DMS79 (cell line): ENCODE measurements at regions not wholly inside any gene's neighbourhood (a gene's known extent, or its start where the extent isn't known, plus 50 kb on each side); places are given as distances from the start of the nearest gene placed in this dataset.

Experiments
- DNase-seq: peaks from one replicate; lab custom pipeline; 2025; lab: John Stamatoyannopoulos, UW

DNA sequence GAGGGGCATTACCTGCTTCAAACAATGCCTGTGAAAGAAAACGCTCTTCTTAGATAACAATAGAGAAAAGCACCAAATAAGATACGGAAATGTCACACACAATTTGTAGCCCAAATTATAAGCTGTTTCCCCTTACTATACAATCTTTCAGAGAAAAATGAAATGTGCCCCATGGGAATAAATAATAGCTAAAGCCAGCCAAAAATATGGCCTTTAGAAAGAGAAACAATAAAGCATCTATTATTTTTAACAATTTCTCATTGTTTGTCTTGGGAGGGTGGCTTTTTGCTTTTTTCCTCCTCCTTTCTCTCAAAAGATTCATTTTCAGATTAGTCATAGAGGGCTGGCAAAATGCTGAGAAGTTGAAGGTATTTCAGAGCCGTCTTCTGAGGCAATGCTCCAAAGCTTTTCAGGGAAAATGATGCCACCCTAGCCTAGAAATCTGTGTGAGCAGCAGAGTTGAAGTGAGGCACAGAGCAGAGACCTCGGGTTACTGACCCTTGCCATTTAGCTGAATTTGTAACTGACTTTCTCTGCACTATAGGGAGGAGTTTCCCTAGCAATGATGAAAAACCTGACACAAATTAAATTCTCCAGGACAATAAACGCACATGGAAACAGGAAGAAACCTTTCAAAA, 86.3 kb upstream of the PRICKLE2 start:
- DNase-seq = no peak

- no peak for DNase-seq
Measured at GRCh38 chr3:64308931-64309330, 83.7 kb upstream of the PRICKLE2 start.

GRCh38 chr3:64306745-64307144, 81.5 kb upstream of the PRICKLE2 start:
- DNase-seq = no peak

- DNase-seq = no peak
Measured at GRCh38 chr3:64305731-64306130, 80.5 kb upstream of the PRICKLE2 start.

DNA sequence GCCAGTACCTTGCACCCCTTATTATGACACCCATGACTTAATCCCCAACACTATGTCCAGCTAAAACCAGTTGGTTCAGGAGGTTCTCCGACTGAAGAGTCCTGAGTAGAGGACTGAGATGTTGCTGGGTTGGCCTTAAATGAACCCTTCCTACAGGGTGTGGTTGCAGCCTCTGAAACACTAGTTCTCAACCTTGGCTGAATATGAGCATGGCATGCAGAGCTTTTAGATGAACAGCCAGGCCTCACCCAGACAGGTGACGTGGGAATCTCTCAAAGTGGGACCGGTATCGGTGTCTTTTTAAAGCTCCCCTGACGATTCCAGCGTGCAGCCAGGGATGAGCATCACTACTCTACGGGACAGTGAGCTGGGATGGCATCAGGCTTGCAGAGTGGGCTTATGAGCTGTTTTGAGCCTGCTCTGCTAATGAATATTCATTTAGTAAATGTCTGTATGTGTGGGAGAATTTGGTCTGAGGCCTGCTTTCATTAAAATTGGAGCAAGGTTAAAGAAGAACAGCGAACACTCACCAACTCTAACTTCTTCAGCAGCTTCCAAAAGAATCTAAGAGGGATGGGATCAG, 79.7 kb upstream of the PRICKLE2 start:
- no peak for DNase-seq

GRCh38 chr3:64303881-64304280, 78.6 kb upstream of the PRICKLE2 start:
- DNase-seq = no peak

GRCh38 chr3:64303401-64303800, 78.1 kb upstream of the PRICKLE2 start:
- no peak for DNase-seq

DNA sequence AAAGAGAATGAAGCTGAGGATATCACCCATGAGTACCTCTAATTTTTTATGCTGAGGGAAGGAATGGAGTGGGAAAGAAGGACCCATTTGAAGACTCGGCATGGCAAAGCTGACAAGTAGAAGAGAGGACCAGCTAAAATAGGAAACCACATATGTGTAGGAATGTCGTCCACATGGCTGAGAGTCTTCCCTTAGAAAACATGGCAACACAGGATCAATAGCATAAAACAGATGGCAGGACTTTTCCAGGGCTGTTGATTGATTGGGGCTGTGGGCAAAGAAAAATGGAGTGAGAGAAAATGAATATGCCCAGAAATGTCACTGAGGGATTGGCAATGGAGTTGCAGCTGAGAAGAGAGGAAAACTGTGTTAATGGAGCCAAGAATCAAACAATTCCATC, 76.2 kb upstream of the PRICKLE2 start:
- DNase-seq = no peak

DNA sequence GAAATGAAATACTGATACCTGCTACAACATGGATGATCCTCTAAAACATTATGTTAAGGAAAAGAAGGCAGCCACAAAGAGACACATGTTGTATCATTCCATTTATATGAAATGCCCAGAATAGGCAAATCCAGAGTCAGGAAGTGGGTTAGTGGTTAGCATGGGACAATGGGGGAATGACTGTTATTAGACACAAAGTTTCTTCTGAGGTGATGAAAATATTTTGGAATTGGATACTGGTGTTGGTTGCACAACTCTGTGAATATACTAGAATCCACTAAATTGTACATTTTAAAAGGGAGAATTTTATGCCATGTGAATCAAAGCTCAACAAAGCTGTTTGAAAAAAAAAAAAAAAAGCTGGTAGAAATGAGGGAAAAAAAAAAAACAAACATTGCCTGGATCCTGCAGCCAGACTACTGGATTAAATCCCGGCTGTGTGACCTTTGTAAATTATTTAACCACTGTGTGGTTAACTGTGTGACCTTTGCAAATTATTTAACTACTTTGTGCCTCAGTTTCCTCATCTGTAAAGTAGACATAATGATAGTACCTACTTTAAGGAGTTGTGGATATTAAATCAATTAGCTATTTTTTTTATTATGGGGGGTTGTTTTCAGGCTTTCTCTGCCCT, 75.6 kb upstream of the PRICKLE2 start:
- DNase-seq = no peak

- no peak for DNase-seq
Measured at GRCh38 chr3:64299206-64299605, 73.9 kb upstream of the PRICKLE2 start.

GRCh38 chr3:64297563-64297962, 72.3 kb upstream of the PRICKLE2 start:
- no peak for DNase-seq

DNA sequence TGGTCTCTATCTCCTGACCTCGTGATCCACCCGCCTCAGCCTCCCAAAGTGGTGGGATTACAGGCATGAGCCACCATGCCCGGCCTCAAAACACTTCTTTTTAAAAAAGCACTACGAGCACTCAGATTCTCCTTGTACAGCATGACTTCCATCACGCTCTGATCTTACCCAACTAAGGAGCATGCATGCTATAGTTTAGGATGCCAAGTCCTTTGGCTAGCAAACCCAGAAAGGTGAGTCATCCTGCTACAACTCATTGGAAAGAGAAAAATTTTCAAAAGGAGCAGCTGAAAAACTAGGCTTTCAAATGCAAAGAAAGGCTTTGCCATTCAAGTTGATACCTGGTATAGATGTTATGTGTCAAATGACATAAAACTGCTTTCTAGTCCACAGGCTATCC, 70.3 kb upstream of the PRICKLE2 start:
- DNase-seq = no peak

- no peak for DNase-seq
Measured at GRCh38 chr3:64294771-64295170, 69.5 kb upstream of the PRICKLE2 start.

DNA sequence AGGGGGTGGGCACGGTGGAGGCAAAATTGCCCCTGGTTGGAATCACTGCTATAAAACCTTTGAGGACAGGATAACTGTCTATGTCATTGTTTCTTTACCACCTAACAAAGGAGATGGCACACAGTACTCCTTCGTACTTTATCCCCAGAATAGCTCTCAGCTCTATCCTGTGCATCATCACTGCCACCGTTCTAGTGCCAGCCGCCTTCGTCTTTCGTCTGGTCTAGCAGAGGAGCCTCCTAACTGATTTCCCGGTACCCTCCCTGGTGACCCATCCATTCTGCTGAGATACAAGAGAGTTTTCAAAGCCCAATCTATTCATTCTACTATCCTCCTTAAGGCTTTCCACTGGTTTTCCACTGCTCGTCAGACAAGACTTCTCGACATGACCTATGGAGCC, 67.9 kb upstream of the PRICKLE2 start:
- no peak for DNase-seq

DNA sequence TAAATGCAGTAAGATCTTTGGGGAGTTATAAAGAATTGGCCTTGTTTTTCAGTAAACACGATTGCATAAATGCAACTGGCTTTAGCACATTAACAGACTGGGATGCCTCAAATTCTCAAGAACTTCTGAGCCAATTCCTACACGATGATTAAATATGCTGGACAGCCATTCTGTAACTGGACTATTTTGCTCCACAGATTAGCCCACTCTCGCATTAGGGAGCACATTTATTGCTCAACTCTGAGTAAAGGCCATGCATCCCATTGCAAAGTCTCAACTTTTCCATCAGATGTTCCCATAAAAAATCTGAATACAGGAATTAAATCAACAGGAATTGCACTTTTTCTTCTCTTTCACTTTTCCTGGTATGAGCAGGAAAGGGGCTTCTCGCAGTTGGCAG, 66.7 kb upstream of the PRICKLE2 start:
- no peak for DNase-seq

- DNase-seq = no peak
Measured at GRCh38 chr3:64291345-64291744, 66.1 kb upstream of the PRICKLE2 start.

DNA sequence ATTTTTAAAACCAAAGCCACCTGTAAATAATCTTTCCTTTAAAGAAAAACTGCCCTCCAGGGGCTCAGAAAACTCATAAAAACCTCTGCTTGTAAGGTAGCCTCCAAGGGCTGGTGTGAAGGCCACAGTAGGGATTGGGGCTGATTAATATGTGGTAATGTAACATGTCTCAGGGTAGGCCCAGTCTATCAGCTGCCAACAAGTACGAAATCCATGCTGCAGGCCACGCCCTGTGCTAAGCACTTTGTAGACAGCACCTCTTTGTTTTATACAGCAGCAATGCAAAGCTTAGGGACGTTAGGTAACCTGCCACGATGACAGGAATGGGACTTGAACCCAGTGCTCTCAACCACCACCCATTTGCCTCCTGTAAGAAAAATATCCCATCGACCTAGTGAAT, 65.6 kb upstream of the PRICKLE2 start:
- no peak for DNase-seq

GRCh38 chr3:64290161-64290560, 64.9 kb upstream of the PRICKLE2 start:
- DNase-seq = no peak

- DNase-seq = no peak
Measured at GRCh38 chr3:64289622-64290021, 64.4 kb upstream of the PRICKLE2 start.

- no peak for DNase-seq
Measured at GRCh38 chr3:64278625-64279024, 53.4 kb upstream of the PRICKLE2 start.

DNA sequence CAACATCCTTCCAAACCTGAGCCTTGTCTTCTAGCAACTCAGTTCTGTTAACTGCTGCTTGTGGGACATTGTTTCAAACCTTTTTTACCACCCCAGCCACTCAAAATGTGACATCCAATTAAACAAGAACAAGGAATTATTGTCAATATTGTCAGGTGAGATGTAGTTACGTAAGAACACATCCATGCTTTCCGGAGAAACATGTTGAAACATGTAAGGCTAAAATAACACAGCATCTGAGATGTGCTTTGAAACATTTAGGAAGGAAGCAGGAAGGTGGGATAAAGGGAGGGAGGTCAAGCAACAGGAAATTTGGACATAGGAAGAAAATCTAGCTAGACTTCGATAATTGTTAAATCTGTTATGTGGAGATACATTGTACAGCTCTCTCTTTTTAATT, 50.9 kb upstream of the PRICKLE2 start:
- DNase-seq = no peak
